Esophagus muscularis mucosa (tissue), 3 donors: ENCODE measurements at regions not wholly inside any gene's neighbourhood (a gene's known extent, or its start where the extent isn't known, plus 50 kb on each side); places are given as distances from the start of the nearest gene placed in this dataset.

Source experiments
- CTCF ChIP-seq, 3 experiments: fragments of 200-600 bp in 2 of 3; fragments of 450-650 bp in 1 of 3; sonication (generic) in 2 of 3; IDR thresholded peaks; one replicate each; pipeline ENCODE4 v1.5.1; 2017 to 2019; ENCODE audit warnings: antibody characterized with exemption in 3 of 3, mild to moderate bottlenecking in 2 of 3, moderate library complexity in 1 of 3
- POLR2A ChIP-seq: fragments of 450-650 bp; IDR thresholded peaks from one replicate; pipeline ENCODE4 v1.6.1; 2017; ENCODE audit warnings: antibody characterized with exemption, moderate library complexity, mild to moderate bottlenecking, low read depth
- POLR2AphosphoS5 ChIP-seq, 2 donors: sonication (generic); formaldehyde crosslinking; IDR thresholded peaks; one replicate each; pipeline ENCODE4 v1.6.1; 2017; ENCODE audit warnings: antibody characterized with exemption in 2 of 2

DNA sequence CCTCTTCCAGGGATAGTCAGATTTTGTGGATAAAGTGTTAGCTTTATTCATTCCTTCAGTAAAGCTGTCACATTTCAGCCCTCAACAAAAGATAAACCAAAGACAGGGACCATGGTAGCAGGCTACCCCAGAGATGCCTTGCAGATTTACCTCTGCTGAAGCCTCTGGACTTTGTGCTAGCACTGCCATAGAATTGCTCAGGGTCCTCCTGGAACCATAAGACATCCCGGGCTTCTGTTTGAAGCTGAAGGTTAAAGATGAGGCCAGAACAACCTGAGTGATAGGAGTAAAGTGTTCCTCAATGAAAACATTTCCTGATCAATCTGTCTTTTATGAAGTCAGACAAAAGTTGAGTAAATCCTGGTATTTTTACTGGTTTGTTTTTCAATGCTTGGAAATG, 57.5 kb upstream of the ARL15 start:
- no peak for TF ChIP-seq POLR2A
- no peak for TF ChIP-seq CTCF (IDR thresholded peaks at IDR 0.05)
- no peak for TF ChIP-seq POLR2AphosphoS5 (IDR thresholded peaks at IDR 0.05)
